LHCN-M2 (cell line): ENCODE measurements at regions not wholly inside any gene's neighbourhood (a gene's known extent, or its start where the extent isn't known, plus 50 kb on each side); places are given as distances from the start of the nearest gene placed in this dataset.
"Not testable (repeated sequence)": the region's sequence is repeated elsewhere in the genome, so short reads cannot be mapped to it uniquely, and the experiment has no call there.

ENCODE experiments used
- DNase-seq: peaks from one replicate; pipeline ENCODE4 v3.0.0-alpha.2; 2012; ENCODE audit warnings: low read depth

- DNase-seq = no peak
These were observed 1213.9 kb downstream of the OTOL1 start for GRCh38 chr3:162710332-162711112.

DNA sequence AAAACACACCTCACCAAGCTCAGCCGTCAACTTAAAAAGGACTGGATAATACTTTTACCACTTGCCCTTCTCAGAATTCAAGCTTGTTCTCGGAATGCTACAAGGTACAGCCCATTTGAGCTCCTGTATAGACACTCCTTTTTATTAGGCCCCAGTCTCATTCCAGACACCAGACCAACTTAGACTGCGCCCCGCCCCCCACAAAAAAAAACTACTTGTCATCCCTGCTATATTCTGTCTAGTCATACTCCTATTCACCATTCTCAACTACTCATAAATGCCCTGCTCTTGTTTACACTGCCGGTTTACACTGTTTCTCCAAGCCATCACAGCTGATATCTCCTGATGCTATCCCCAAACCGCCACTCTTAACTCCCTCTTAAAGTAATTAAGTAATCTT is 1220.5 kb downstream of the OTOL1 start:
- DNase-seq = not testable (repeated sequence)

GRCh38 chr3:162718697-162719096 is 1222.1 kb downstream of the OTOL1 start:
- DNase-seq = peak; percentile 69

DNA sequence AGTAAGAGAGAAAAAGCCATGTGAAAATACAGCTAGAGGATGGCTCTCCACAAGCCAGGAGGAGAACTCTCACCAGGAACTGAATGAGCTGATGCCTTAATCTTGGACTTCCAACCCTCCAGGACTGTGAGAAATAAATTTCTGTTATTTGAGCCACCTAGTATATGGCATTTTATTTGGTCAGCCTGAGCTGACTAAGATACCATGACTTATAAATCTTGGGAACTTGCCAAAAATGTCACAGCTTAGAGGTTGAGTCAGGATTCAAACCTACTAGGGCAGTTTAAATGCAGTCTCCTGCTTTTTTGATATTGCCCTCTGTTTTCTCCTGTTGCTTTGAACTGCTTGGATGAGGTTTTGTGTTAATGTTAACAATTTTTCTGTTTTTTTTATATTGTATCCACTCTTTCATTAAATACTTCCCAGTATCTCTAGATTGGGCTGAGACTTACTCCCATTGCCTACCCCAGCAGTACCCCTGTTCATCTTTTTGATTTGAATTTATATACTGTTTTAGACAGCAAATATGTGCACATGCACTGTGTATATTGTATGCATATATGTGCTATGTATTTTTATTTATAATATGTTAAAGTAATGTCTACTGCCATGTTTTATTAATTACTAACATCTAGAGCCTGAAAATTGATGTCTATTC is 1223.2 kb downstream of the OTOL1 start:
- DNase-seq = peak; percentile 98

- DNase-seq = no peak
These were observed 1225.1 kb downstream of the OTOL1 start for GRCh38 chr3:162721736-162722135.

GRCh38 chr3:162722337-162722736 is 1225.7 kb downstream of the OTOL1 start:
- DNase-seq = no peak

DNA sequence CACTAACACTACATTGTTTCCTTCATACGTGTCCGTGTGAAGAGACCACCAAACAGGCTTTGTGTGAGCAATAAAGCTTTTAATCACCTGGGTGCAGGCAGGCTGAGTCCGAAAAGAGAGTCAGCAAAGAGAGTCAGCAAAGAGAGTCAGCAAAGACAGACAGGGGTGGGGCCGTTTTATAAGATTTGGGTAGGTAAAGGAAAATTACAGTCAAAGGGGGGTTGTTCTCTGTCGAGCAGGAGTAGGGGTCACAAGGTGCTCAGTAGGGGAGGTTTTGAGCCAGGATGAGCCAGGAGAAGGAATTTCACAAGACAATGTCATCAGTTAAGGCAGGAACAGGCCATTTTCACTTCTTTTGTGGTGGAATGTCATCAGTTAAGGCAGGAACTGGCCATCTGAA is 1226.2 kb downstream of the OTOL1 start:
- DNase-seq = not testable (repeated sequence)

GRCh38 chr3:162729686-162730085 is 1233.1 kb downstream of the OTOL1 start:
- no peak for DNase-seq

DNA sequence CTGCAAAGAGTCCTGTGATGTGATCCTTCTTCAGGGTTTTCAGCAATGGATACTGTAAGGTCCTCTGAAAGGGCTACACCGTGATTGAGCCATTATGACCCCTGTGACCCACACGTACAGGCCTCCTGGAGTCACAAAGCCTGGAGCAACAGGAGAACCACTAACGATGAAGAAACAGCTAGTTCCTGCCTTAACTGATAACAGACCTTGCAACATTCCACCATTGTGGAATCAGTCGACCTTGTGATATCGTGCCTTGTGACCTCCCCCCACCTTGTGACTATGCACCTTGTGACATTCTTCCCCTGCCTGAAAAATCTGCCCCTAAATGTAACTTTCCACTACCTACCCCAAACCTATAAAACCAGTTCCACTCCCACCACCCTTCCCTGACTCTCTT is 1235.4 kb downstream of the OTOL1 start:
- DNase-seq = not testable (repeated sequence)

- DNase-seq = peak; percentile 54
These were observed 1242.2 kb downstream of the OTOL1 start for GRCh38 chr3:162738784-162739183.

- no peak for DNase-seq
These were observed 1244.5 kb downstream of the OTOL1 start for GRCh38 chr3:162740941-162741596.

- DNase-seq = no peak
These were observed 1245.6 kb downstream of the OTOL1 start for GRCh38 chr3:162742159-162742717.

DNA sequence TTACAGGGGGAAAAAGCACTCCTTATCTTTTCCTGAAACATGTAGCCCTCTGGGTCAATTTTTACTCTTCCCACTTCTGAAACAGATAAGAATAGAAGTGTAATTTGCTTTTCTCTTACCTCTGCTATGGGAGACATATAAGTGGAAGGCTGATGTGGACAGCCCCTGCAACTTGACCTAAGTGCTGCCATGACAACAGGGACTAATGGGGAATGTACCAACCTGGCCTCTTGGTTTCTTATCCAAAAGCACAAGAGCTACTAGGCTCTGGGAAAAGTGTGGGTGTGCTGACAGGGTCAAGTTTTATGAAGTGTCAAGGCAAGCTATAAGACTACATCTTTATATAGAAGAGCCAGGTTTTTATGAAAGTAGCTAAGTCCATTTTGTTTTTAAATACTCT is 1246.5 kb downstream of the OTOL1 start:
- DNase-seq = no peak

- no peak for DNase-seq
These were observed 1264.2 kb downstream of the OTOL1 start for GRCh38 chr3:162760789-162761188.

GRCh38 chr3:162764051-162764807 is 1267.6 kb downstream of the OTOL1 start:
- no peak for DNase-seq

DNA sequence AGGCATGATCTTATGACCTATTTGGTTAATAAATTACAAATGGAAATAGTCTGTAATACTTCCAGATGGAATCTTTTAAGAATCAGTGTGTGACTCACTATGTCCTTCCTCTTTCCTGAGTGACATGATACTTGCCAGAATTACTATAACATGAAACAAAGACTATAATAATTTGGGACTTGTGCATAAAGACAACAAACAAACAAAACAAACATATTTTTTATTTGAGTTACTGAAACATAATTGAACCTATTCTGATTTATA is 1268.1 kb downstream of the OTOL1 start:
- no peak for DNase-seq

- no peak for DNase-seq
These were observed 1268.9 kb downstream of the OTOL1 start for GRCh38 chr3:162765524-162765923.

DNA sequence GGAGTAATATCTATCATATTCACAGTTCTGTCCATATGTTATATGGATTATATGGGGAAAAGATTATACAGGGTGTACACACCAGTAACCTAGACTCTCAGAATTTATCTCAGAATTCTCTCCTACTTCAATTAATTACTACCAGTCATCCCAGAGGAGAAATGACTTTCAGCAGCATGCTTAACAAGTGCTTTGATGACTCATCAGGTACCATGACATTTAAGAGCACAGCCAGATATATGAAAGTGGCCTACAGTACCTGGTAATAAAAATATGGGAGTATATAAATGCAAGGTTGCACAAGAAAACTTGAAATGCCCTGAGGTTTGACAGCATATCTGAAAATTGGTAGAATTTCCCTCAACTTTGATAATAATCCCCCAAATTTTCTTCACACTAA is 1273.0 kb downstream of the OTOL1 start:
- peak; percentile 20 for DNase-seq

DNA sequence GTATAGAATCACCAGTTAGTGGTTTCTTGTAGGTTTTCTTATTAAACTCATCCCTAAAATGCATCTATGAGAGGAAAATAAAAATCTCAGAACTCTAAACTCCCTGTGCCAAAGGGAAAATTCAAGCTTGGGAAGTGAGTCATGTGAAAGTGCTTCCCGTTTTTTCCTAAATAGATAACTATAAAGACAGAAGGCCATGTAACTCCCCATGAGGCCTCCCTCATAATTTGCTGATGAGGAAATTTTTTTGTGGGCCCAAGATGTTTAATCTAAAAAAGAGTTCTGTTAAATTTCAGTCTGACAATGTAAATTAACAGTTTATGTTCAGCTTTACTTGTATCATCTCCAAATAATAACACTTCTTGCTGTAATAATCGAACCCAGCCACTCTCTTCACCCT is 1273.9 kb downstream of the OTOL1 start:
- peak; percentile 12 for DNase-seq

GRCh38 chr3:162774613-162775100 is 1278.0 kb downstream of the OTOL1 start:
- DNase-seq = no peak

DNA sequence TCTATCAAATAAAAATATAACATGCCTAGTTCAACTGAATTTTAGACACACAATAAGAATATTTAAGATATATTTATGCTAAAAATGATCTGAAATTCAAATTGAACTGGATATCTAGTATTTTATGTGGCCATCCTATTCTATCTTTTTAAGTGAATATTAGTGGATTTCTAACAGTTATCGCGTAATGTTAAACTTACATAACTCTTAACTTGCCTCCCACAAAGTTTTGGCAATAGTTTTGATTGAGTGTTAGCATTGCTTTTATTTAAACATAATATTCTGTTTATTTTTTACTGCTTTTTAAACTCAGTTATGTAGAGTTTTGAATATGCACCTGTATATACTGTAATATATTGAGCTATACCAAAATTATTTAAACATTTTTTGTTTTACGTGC is 1279.5 kb downstream of the OTOL1 start:
- no peak for DNase-seq

DNA sequence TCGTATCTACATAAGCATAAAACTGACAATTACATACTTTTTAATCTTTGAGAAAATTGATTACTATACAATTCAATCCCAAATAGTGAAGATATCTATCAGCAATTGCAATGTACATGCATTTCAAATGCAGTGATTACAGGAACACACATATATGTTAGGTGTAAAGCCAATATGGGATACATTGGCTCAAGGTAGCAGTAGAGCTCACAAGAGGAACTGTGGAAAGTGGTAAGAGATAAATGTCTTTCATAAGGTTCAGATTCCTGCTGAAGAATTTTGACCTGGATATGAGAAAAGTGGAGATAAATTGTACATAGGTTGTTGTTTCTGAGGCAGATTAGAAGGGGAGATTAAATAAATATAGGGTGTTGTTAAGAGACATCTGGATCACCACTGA is 1280.5 kb downstream of the OTOL1 start:
- DNase-seq = no peak
